Testis (tissue), 2 donors: ENCODE measurements at regions not wholly inside any gene's neighbourhood (a gene's known extent, or its start where the extent isn't known, plus 50 kb on each side); places are given as distances from the start of the nearest gene placed in this dataset.

Source experiments
- POLR2A ChIP-seq: fragments of 450-650 bp; IDR thresholded peaks from one replicate; pipeline ENCODE4 v1.6.1; 2017; ENCODE audit warnings: antibody characterized with exemption, mild to moderate bottlenecking, moderate library complexity
- TF ChIP-seq, protein P1 (sequence below), 3 experiments: fragments of 450-650 bp in 2 of 3; fragments of 200-600 bp in 1 of 3; sonication (generic) in 1 of 3; IDR thresholded peaks; one replicate each; pipeline ENCODE4 v1.5.1; 2016 to 2019; ENCODE audit warnings: antibody characterized with exemption in 3 of 3, mild to moderate bottlenecking in 2 of 3, moderate library complexity in 1 of 3

DNA sequence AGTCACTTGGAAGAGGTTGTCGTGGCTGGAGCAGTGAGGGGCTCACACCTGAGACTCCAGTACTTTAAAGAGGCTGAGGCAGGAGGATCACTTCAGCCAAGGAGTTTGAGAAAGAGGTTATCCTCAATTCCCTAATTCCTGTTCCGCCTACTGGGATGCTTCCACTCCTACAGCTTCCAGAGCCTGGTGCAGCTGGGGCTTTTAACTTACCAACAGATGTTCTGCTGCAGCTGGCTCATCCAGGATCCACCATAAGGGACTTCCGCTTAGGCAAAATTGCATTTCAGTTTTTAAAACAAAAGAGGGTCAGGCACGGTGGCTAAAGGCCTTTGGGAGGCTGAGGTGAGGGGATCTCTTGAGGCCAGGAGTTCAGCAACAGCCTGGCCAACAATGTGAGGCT lies 59.1 kb upstream of the CDYL start:
- TF ChIP-seq, protein P1, sequence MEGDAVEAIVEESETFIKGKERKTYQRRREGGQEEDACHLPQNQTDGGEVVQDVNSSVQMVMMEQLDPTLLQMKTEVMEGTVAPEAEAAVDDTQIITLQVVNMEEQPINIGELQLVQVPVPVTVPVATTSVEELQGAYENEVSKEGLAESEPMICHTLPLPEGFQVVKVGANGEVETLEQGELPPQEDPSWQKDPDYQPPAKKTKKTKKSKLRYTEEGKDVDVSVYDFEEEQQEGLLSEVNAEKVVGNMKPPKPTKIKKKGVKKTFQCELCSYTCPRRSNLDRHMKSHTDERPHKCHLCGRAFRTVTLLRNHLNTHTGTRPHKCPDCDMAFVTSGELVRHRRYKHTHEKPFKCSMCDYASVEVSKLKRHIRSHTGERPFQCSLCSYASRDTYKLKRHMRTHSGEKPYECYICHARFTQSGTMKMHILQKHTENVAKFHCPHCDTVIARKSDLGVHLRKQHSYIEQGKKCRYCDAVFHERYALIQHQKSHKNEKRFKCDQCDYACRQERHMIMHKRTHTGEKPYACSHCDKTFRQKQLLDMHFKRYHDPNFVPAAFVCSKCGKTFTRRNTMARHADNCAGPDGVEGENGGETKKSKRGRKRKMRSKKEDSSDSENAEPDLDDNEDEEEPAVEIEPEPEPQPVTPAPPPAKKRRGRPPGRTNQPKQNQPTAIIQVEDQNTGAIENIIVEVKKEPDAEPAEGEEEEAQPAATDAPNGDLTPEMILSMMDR (IDR thresholded peaks at IDR 0.05): no peak
- no peak for TF ChIP-seq POLR2A
